ENCODE measurements at regions not wholly inside any gene's neighbourhood (a gene's known extent, or its start where the extent isn't known, plus 50 kb on each side); places are given as distances from the start of the nearest gene placed in this dataset.

DNA sequence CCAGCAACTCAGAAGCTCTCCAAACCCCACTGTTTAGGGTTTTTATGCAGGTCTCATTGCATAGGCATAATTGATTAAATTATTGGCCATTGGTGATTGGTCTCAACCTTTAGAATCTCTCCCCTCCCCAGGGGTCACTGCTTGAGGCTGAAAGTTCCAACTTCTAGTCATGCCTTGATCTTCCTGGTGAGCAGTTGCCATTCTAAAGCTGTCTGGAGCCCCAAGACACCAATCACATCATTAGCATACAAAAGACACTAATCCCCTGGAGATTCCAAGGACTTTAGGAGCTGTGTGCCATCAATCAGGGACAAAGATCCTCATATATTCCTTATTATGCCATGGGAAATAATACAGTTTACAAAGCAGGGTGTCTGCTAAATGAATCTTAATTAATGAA is 863.4 kb upstream of the KLHL29 start:
- POLR2A ChIA-PET, result no interaction called here
- ATAC-seq, result no peak
- TF ChIP-seq CEBPB (IDR thresholded peaks at IDR 0.05) (no peak), TP53 (CRISPR knock-in tag; IDR thresholded peaks at IDR 0.05) (no peak), JUNB (IDR thresholded peaks at IDR 0.05) (no peak), HOXB5 (CRISPR knock-in tag; IDR thresholded peaks at IDR 0.05) (no peak), FOXS1 (CRISPR knock-in tag; IDR thresholded peaks at IDR 0.05) (no peak), ESRRA (IDR thresholded peaks at IDR 0.05; ENCODE audit: borderline replicate concordance, low read length) (no peak), RFX5 (IDR thresholded peaks at IDR 0.05) (no peak), RNF2 (IDR thresholded peaks at IDR 0.05; ENCODE audit: borderline replicate concordance, low read depth) (no peak), ZNF302 (CRISPR knock-in tag; IDR thresholded peaks at IDR 0.05) (no peak), PHF8 (IDR thresholded peaks at IDR 0.05; ENCODE audit: borderline replicate concordance, low read depth) (no peak), CHD4 (IDR thresholded peaks at IDR 0.05; ENCODE audit: borderline replicate concordance) (no peak), ZFP36 (IDR thresholded peaks at IDR 0.05; ENCODE audit: borderline replicate concordance, partially characterized antibody) (no peak), ZSCAN20 (CRISPR knock-in tag; IDR thresholded peaks at IDR 0.05) (no peak)
- TF ChIP-seq, protein P1, sequence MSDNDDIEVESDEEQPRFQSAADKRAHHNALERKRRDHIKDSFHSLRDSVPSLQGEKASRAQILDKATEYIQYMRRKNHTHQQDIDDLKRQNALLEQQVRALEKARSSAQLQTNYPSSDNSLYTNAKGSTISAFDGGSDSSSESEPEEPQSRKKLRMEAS (IDR thresholded peaks at IDR 0.05), result no peak

DNA sequence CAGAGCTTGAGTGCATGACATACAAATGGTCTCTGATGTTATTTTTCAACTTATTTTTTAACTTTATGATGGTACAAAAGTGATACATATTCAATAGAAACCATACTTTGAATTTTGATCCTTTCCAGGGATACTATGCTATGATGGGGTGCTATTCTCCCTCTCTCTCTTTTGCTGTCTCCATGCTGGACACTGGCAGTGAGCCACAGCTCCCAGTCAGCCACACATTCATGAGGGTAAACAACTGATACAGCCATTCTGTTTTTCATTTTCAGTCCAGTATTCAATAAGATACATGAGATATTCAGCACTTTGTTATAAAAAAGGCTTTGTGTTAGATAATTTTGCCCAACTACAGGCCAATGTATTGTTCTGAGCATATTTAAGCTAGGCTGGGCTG is 859.3 kb upstream of the KLHL29 start:
- TF ChIP-seq EHF (CRISPR knock-in tag; IDR thresholded peaks at IDR 0.05), result no peak
- no peak for TF ChIP-seq SMC3 (IDR thresholded peaks at IDR 0.05)
- no peak for TF ChIP-seq CEBPB (IDR thresholded peaks at IDR 0.05)
- TF ChIP-seq POLR2AphosphoS2 (conservative IDR thresholded peaks at IDR 0.05; ENCODE audit: low read length), result no peak
- no peak for TF ChIP-seq HOXB5 (CRISPR knock-in tag; IDR thresholded peaks at IDR 0.05)
- no peak for TF ChIP-seq PBX3 (IDR thresholded peaks at IDR 0.05)
- H3K4me3 ChIP-seq, result no peak overlapping the region
- ATAC-seq (no peak), DNase-seq (ENCODE audit: low read depth in 1 of 2, low spot score in 1 of 2) (no peak), FAIRE-seq (no peak)
- H3K4me2 ChIP-seq, result no peak overlapping the region
- POLR2A ChIA-PET, result no interaction called here
- no peaks in the 10 kb centered on the region for H3K4me1 ChIP-seq
- H3K27ac ChIP-seq, result no peak overlapping the region
- H3K9me3 ChIP-seq, result no peaks in the 10 kb centered on the region; the same call in 2 of the 3 replicates
- CTCF ChIA-PET, result no interaction called here

More for the DNA sequence above, 863.4 kb upstream of the KLHL29 start:
- Histone ChIP-seq H3K4me2 (no peak overlapping the region), H3K9me3 (no peaks in the 10 kb centered on the region), H3K4me1 (no peaks in the 10 kb centered on the region), H3K4me3 (no peak overlapping the region), H3K27ac (no peak overlapping the region)
- CTCF ChIA-PET, result no interaction called here
- DNase-seq (ENCODE audit: low read depth in 1 of 2, low spot score in 1 of 2), result no peak
- no peak for FAIRE-seq

DNA sequence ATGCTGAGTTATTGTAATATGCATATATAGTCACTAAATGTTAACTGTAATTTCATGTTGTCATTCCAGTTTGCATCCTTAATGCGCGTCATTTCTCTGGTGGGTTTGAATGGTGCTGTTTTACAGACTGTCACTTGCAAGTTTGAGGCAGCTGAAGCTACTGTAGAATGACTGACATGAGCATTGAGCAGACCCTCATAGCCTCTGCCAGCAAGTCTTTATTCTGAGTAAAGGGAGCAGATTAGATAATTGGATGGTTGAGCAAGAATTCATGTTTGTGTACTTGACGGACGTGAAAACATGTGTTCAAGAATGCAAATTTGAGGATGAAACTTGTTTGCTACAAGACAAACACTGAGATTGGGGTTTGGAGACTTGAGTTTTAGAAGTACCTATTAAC is 854.8 kb upstream of the KLHL29 start:
- ATAC-seq (no peak), FAIRE-seq (no peak), DNase-seq (ENCODE audit: low read depth in 1 of 2, low spot score in 1 of 2) (no peak)
- no peak for TF ChIP-seq HOXA7 (CRISPR knock-in tag; IDR thresholded peaks at IDR 0.05)
- no peak for TF ChIP-seq ESRRA (IDR thresholded peaks at IDR 0.05; ENCODE audit: borderline replicate concordance, low read length)
- no peak for TF ChIP-seq KDM1A (IDR thresholded peaks at IDR 0.05; ENCODE audit: low read depth)
- TF ChIP-seq TP53 (CRISPR knock-in tag; IDR thresholded peaks at IDR 0.05), result no peak
- TF ChIP-seq JUN (IDR thresholded peaks at IDR 0.05), result no peak
- no peak for TF ChIP-seq ZNF302 (CRISPR knock-in tag; IDR thresholded peaks at IDR 0.05)
- no peak for TF ChIP-seq EHF (CRISPR knock-in tag; IDR thresholded peaks at IDR 0.05)
- no peak for TF ChIP-seq HDAC2 (IDR thresholded peaks at IDR 0.05)
- no peak for TF ChIP-seq NR3C1 (IDR thresholded peaks at IDR 0.05)
- TF ChIP-seq BCL3 (IDR thresholded peaks at IDR 0.05), result no peak
- no peak for TF ChIP-seq POLR2AphosphoS2 (conservative IDR thresholded peaks at IDR 0.05; ENCODE audit: low read length)
- TF ChIP-seq TFCP2L1 (CRISPR knock-in tag; IDR thresholded peaks at IDR 0.05), result no peak
- 50% methylated on average over 4 of the region's 4 CpGs for WGBS (ENCODE audit: missing lambda C conversion rate)
- Histone ChIP-seq H3K4me1 (no peaks in the 10 kb centered on the region), H3K4me2 (no peak overlapping the region), H3K4me3 (no peak overlapping the region), H3K27ac (no peak overlapping the region), H3K9me3 (no peaks in the 10 kb centered on the region; the same call in 2 of the 3 replicates)
- CTCF ChIA-PET, result no interaction called here
- POLR2A ChIA-PET, result no interaction called here
